H9 (cell line): ENCODE measurements at regions not wholly inside any gene's neighbourhood (a gene's known extent, or its start where the extent isn't known, plus 50 kb on each side); places are given as distances from the start of the nearest gene placed in this dataset.

Experiments
- DNase-seq: peaks from one replicate; pipeline ENCODE4 v3.0.0-alpha.2; 2017
- H2AFZ ChIP-seq: one replicate; pipeline ENCODE4 v1.6.1; 2013; ENCODE audit warnings: mild to moderate bottlenecking, low read length, control low read depth, moderate library complexity
- H2AK5ac ChIP-seq: 2 replicates; pipeline ENCODE4 v1.6.1; 2013; ENCODE audit warnings: low read length, control low read depth, mixed read lengths; ENCODE audit not compliant: insufficient read length
- H2BK120ac ChIP-seq: one replicate; pipeline ENCODE4 v1.6.1; 2013; ENCODE audit warnings: low read depth, mild to moderate bottlenecking, low read length, control low read depth, inconsistent platforms; ENCODE audit not compliant: poor library complexity, severe bottlenecking
- H2BK12ac ChIP-seq: 2 replicates; pipeline ENCODE4 v1.6.1; 2013; ENCODE audit warnings: low read length, control low read depth, mixed read lengths, low read depth; ENCODE audit not compliant: insufficient read length
- H2BK15ac ChIP-seq: 2 replicates; pipeline ENCODE4 v1.6.1; 2013; ENCODE audit warnings: low read depth, low read length, control low read depth
- H2BK20ac ChIP-seq: one replicate; pipeline ENCODE4 v1.6.1; 2013; ENCODE audit warnings: low read depth, mild to moderate bottlenecking, low read length, control low read depth, inconsistent platforms; ENCODE audit not compliant: poor library complexity, severe bottlenecking
- H2BK5ac ChIP-seq: 2 replicates; pipeline ENCODE4 v1.6.1; 2013; ENCODE audit warnings: low read length, control low read depth, mixed read lengths; ENCODE audit not compliant: insufficient read length
- H3K14ac ChIP-seq: 2 replicates; pipeline ENCODE4 v1.6.1; 2013; ENCODE audit warnings: low read length, control low read depth; ENCODE audit not compliant: insufficient read depth
- H3K18ac ChIP-seq: 2 replicates; pipeline ENCODE4 v1.6.1; 2013; ENCODE audit warnings: low read depth, mild to moderate bottlenecking, mixed read lengths, low read length, control low read depth; ENCODE audit not compliant: insufficient read length
- H3K23ac ChIP-seq: 2 replicates; pipeline ENCODE4 v1.6.1; 2013; ENCODE audit warnings: low read length, control low read depth, mixed read lengths, low read depth; ENCODE audit not compliant: insufficient read length
- H3K23me2 ChIP-seq: 2 replicates; pipeline ENCODE4 v1.6.1; 2013; ENCODE audit warnings: low read depth, mild to moderate bottlenecking, mixed read lengths, low read length, control low read depth; ENCODE audit not compliant: insufficient read length, poor library complexity, severe bottlenecking
- H3K27ac ChIP-seq: 2 replicates; pipeline ENCODE4 v1.5.1; 2013; ENCODE audit warnings: low read length, control low read depth, mixed read lengths, low read depth; ENCODE audit not compliant: insufficient read length
- H3K27me3 ChIP-seq: 2 replicates; pipeline ENCODE4 v1.6.1; 2013; ENCODE audit warnings: low read length, control low read depth, inconsistent platforms; ENCODE audit not compliant: insufficient read depth
- H3K4ac ChIP-seq: 2 replicates; pipeline ENCODE4 v1.6.1; 2013; ENCODE audit warnings: low read depth, mild to moderate bottlenecking, control low read depth, inconsistent platforms, low read length, moderate library complexity
- H3K4me1 ChIP-seq: 2 replicates; pipeline ENCODE4 v1.6.1; 2013; ENCODE audit warnings: low read length, control low read depth, inconsistent platforms; ENCODE audit not compliant: insufficient read depth
- H3K4me2 ChIP-seq: 2 replicates; pipeline ENCODE4 v1.6.1; 2013; ENCODE audit warnings: low read length, control low read depth, mixed read lengths; ENCODE audit not compliant: insufficient read length, insufficient read depth
- H3K56ac ChIP-seq: 2 replicates; pipeline ENCODE4 v1.6.1; 2013; ENCODE audit warnings: low read depth, mild to moderate bottlenecking, mixed read lengths, low read length, control low read depth; ENCODE audit not compliant: insufficient read length
- H3K79me1 ChIP-seq: 2 replicates; pipeline ENCODE4 v1.6.1; 2013; ENCODE audit warnings: low read depth, mild to moderate bottlenecking, moderate library complexity, low read length, control low read depth, inconsistent platforms; ENCODE audit not compliant: insufficient read depth, poor library complexity, severe bottlenecking
- H3K79me2 ChIP-seq: 2 replicates; pipeline ENCODE4 v1.6.1; 2013; ENCODE audit warnings: low read length, control low read depth, inconsistent platforms; ENCODE audit not compliant: insufficient read depth
- H3K9ac ChIP-seq: 2 replicates; pipeline ENCODE4 v1.6.1; 2013; ENCODE audit warnings: low read length, control low read depth, mixed read lengths; ENCODE audit not compliant: insufficient read length; ENCODE audit errors: extremely low read depth
- H3K9me3 ChIP-seq: one replicate; pipeline ENCODE4 v1.6.1; 2013; ENCODE audit warnings: low read depth, low read length, inconsistent platforms; ENCODE audit not compliant: control insufficient read depth
- H3T11ph ChIP-seq: one replicate; pipeline ENCODE4 v1.6.1; 2013; ENCODE audit warnings: mild to moderate bottlenecking, low read length, control low read depth, inconsistent platforms
- H4K20me1 ChIP-seq: one replicate; pipeline ENCODE4 v1.6.1; 2013; ENCODE audit not compliant: control insufficient read depth, insufficient read length, insufficient read depth
- H4K5ac ChIP-seq: 2 replicates; pipeline ENCODE4 v1.6.1; 2013; ENCODE audit warnings: low read depth, mild to moderate bottlenecking, mixed read lengths, low read length, control low read depth; ENCODE audit not compliant: insufficient read length
- H4K8ac ChIP-seq: replicated peaks from 2 replicates; pipeline ENCODE4 v1.6.1; 2013; ENCODE audit warnings: low read length, control low read depth, mixed read lengths, low read depth; ENCODE audit not compliant: insufficient read length
- H4K91ac ChIP-seq: 2 replicates; pipeline ENCODE4 v1.6.1; 2013; ENCODE audit warnings: low read depth, mild to moderate bottlenecking, moderate library complexity, mixed read lengths, low read length, control low read depth; ENCODE audit not compliant: insufficient read length
- H3K27ac Mint-ChIP-seq, 3 experiments: 2 replicates in 2 of 3; 3 replicates in 1 of 3; pipeline ENCODE4 v1.8.0; 2020 to 2021; ENCODE audit warnings: mixed read lengths in 3 of 3, mild to moderate bottlenecking in 1 of 3, moderate library complexity in 1 of 3
- H3K27me3 Mint-ChIP-seq: 2 replicates; pipeline ENCODE4 v1.8.0; 2021; ENCODE audit warnings: low read depth, mild to moderate bottlenecking, moderate library complexity, mixed read lengths
- H3K36me3 Mint-ChIP-seq, 3 experiments: 2 replicates in 2 of 3; 3 replicates in 1 of 3; pipeline ENCODE4 v1.8.0; 2020 to 2021; ENCODE audit warnings: low read depth in 3 of 3, mixed read lengths in 3 of 3; ENCODE audit not compliant: insufficient read depth in 1 of 3
- H3K4me1 Mint-ChIP-seq, 2 experiments: 2 replicates each; pipeline ENCODE4 v1.8.0; 2020; ENCODE audit warnings: mixed read lengths in 2 of 2
- H3K4me3 Mint-ChIP-seq, 2 experiments: 2 replicates in 1 of 2; 3 replicates in 1 of 2; pipeline ENCODE4 v1.8.0; 2020 to 2021; ENCODE audit warnings: mild to moderate bottlenecking in 2 of 2, mixed read lengths in 2 of 2, moderate library complexity in 1 of 2
- H3K9me3 Mint-ChIP-seq, 2 experiments: 2 replicates in 1 of 2; 3 replicates in 1 of 2; pipeline ENCODE4 v1.8.0; 2020; ENCODE audit warnings: mild to moderate bottlenecking in 2 of 2, mixed read lengths in 2 of 2, moderate library complexity in 1 of 2
- CTCF ChIP-seq: fragments of 200-600 bp; sonication (generic); conservative IDR thresholded peaks from 3 replicates; pipeline ENCODE4 v1.8.0; 2021; ENCODE audit warnings: antibody characterized with exemption, mild to moderate bottlenecking
- WGBS: extraction: QIAGEN DNeasy Blood & Tissue Kit; methylation state at CpG from one replicate; pipeline ENCODE4 v1.1.7; 2013; ENCODE audit warnings: missing lambda C conversion rate, low lambda C conversion rate, mixed read lengths; ENCODE audit not compliant: insufficient read length; ENCODE audit errors: extremely low coverage; 5-methylcytosine and 5-hydroxymethylcytosine counted together

GRCh38 chr6:105644073-105644489 is 241.2 kb upstream of the PREP start:
- H3K14ac ChIP-seq = no peak overlapping the region
- Mint-ChIP-seq H3K4me1 (peaks cover 5 to 11% of the 10 kb centered on the region in 2 experiments; a peak in 3 of 4 replicates), H3K27ac (no peak overlapping the region), H3K4me3 (no peak overlapping the region), H3K27me3 (no peaks in the 10 kb centered on the region), H3K36me3 (no peaks in the 10 kb centered on the region), H3K9me3 (no peaks in the 10 kb centered on the region)
- H3T11ph ChIP-seq = no peak overlapping the region
- H2BK15ac ChIP-seq = no peak overlapping the region
- H3K18ac ChIP-seq = no peak overlapping the region
- no peak overlapping the region for H2BK5ac ChIP-seq
- no peak overlapping the region for H3K56ac ChIP-seq
- H3K9me3 ChIP-seq = no peaks in the 10 kb centered on the region
- H3K4me1 ChIP-seq = no peaks in the 10 kb centered on the region; the same call in 1 of the 2 replicates
- no peak for DNase-seq
- H3K79me2 ChIP-seq = no peaks in the 10 kb centered on the region
- no peak overlapping the region for H3K4me2 ChIP-seq
- H4K8ac ChIP-seq = no peak overlapping the region
- no peak overlapping the region for H3K9ac ChIP-seq
- no CpG with 5 or more reads among the region's 2 CpGs for WGBS
- no peak; the same call in 2 of the 3 replicates for TF ChIP-seq CTCF
- H3K79me1 ChIP-seq = no peaks in the 10 kb centered on the region
- no peak overlapping the region for H2AFZ ChIP-seq
- no peaks in the 10 kb centered on the region for H3K23me2 ChIP-seq
- H2AK5ac ChIP-seq = no peak overlapping the region
- no peak overlapping the region for H3K27ac ChIP-seq
- no peak overlapping the region for H4K5ac ChIP-seq
- H3K4ac ChIP-seq = no peak overlapping the region
- H2BK12ac ChIP-seq = no peak overlapping the region
- H3K27me3 ChIP-seq = no peaks in the 10 kb centered on the region
- no peak overlapping the region for H3K23ac ChIP-seq
- no peaks in the 10 kb centered on the region for H4K20me1 ChIP-seq
- no peak overlapping the region for H2BK120ac ChIP-seq
- H2BK20ac ChIP-seq = no peak overlapping the region
- H4K91ac ChIP-seq = no peak overlapping the region
